ENCODE measurements at regions not wholly inside any gene's neighbourhood (a gene's known extent, or its start where the extent isn't known, plus 50 kb on each side); places are given as distances from the start of the nearest gene placed in this dataset.

DNA sequence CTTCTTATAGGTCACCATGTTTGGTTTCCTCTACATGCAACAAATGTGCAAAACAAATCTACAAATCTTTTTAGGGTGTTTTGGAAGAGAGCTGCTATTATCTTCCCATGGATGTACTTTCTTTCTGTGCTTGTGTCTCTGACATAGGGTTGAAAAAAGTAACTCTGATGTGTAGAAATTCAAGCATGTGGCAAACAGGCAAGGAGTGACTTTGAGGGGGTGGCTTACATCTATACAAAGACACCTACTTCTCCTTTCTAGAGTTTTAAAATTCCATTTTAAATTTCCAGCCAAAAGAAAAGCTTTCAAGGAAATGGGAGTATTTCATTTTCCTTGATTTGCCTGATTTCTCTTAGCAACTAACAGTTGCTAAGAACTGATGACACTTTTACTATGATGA, 904.8 kb upstream of the CELF4 start:
- TF ChIP-seq, protein P1, sequence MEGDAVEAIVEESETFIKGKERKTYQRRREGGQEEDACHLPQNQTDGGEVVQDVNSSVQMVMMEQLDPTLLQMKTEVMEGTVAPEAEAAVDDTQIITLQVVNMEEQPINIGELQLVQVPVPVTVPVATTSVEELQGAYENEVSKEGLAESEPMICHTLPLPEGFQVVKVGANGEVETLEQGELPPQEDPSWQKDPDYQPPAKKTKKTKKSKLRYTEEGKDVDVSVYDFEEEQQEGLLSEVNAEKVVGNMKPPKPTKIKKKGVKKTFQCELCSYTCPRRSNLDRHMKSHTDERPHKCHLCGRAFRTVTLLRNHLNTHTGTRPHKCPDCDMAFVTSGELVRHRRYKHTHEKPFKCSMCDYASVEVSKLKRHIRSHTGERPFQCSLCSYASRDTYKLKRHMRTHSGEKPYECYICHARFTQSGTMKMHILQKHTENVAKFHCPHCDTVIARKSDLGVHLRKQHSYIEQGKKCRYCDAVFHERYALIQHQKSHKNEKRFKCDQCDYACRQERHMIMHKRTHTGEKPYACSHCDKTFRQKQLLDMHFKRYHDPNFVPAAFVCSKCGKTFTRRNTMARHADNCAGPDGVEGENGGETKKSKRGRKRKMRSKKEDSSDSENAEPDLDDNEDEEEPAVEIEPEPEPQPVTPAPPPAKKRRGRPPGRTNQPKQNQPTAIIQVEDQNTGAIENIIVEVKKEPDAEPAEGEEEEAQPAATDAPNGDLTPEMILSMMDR (IDR thresholded peaks at IDR 0.05; ENCODE audit: insufficient read depth, low read depth, low read length) = no peak
- no peak for TF ChIP-seq EZH2 (IDR thresholded peaks at IDR 0.05; ENCODE audit: insufficient read depth, low read length)
